ENCODE measurements at regions not wholly inside any gene's neighbourhood (a gene's known extent, or its start where the extent isn't known, plus 50 kb on each side); places are given as distances from the start of the nearest gene placed in this dataset.

- DNase-seq (ENCODE audit: low read depth) = no peak
Measured at GRCh38 chr12:76216585-76217472, 131.4 kb downstream of the BBS10 start.

DNA sequence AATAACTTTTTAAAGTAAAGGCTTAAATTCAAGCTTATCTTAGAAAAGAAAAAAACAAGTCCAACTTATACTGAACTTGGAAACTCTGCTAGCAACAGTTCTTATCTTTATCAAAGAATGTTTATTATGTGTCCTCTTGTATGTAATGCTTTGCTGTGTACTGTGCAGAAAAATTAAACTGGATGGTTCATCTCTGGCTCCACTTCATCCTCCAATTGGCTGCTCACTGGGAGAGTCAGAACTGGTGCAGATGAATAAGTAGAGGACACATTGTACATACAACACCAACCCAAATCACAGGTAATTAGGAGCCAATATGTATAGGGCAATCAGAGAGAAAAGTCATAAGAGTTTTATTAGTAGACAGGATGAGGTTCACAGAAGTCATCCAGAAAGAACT, 123.6 kb upstream of the NAP1L1 start:
- no peak for DNase-seq (ENCODE audit: low read depth)

DNA sequence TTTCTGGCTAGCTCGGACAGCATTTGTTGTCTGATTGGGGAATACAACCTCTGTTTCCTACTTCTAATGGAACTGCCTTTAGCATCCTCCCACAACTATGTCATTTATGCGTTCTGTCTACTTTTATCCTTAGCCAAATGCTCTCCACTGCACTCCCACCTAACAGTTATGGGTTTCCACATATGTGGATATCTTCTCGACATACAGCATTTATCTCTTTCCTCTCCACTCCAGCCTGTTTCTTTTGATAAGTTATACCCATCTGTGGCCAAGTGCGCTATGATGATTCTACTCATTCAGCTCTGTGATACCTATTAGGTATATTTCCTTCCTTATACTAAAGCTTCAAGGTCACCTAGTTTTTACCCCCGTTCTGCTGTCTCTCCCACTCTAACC, 122.2 kb upstream of the NAP1L1 start:
- DNase-seq (ENCODE audit: low read depth) = no peak

DNA sequence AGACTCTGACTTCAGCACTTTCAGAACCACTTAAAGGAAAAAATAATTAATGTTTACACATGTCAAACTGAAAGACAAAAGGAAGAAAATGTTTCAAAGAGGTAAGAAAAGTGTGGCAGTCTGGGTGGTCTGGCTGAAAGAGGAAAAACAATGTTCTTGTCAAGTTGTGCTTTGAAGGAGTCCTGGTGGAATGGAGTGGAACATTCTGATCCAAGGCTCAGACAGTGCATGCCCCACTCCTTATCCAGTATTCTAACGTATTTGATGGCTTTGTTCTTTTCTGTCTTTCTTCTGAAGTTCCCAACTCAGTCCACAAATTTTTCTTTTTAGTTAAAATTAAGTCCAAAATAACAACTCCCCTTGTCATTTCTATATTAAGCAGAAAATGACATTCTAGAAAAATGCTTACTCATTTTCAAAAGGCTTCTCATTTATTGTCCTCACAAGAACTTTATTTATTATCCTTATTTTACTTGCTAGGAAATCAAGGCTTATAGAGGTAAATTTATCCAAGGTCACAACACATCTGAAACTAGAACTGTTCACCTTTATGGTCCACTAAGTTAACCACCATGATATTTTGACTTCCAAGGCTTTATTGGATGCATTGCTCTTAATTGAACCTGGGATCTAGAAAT, 121.7 kb upstream of the NAP1L1 start:
- DNase-seq (ENCODE audit: low read depth) = no peak

DNA sequence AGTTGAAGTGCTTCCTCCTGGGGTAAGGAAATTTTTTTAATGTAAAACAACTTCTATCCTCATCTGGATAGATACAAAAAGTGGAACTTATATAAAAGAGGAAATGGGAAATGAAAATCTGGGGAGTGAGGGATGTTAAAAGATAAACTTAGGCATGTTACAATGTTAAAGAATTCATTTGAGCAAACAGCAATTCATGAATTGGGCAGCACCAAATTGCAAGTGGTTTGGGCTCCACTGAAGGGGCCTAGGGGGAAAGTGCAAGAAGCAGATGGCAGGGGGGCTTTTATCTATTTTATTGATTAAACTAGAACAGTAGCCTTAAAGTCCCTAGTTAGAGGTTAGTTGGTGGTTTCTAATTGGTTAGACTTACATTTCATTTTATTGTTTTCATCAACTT, 118.1 kb upstream of the NAP1L1 start:
- no peak for DNase-seq (ENCODE audit: low read depth)

GRCh38 chr12:76201758-76202157, 117.3 kb upstream of the NAP1L1 start:
- no peak for DNase-seq (ENCODE audit: low read depth)

GRCh38 chr12:76201316-76201715, 116.8 kb upstream of the NAP1L1 start:
- DNase-seq (ENCODE audit: low read depth) = no peak

DNA sequence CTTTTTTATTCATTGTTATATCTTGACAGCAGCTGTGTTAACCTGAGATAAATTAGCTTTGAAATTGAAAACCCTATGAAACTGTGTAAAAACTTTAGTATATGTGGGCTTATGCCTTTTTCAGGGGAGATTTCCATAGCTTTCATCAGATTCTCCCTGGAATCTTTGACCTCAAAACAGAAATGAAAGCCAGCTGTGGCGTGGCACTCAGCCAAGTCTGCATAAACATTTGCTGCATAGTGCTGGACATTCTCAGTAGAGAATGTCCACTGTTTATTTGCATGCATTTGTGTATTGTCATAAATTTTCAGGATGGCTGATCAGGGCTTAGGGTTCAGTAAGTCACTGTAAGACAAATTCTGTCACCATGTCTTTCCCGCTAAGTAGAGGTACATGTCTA, 115.3 kb upstream of the NAP1L1 start:
- peak; percentile 77 for DNase-seq (ENCODE audit: low read depth)

DNA sequence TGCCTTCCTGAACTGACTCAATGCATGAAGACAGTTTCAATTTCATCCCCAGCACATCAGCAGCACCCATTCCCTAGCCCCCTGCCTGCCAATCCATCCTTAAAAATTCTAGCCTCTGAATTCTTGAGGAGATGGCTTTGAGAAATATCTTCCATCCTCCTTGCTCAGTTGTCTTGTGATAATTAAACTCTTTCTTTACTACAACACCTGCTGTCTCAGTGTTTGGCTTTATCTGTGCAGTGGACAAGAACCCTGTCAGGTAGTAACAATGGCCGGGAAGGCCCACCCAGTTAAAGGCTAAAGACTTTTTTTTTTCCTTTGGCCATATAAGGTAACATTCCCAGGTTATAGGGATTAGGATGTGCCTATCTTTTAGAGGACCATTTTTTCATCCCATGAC, 114.4 kb upstream of the NAP1L1 start:
- no peak for DNase-seq (ENCODE audit: low read depth)

- DNase-seq (ENCODE audit: low read depth) = no peak
Measured at GRCh38 chr12:76197283-76197682, 112.8 kb upstream of the NAP1L1 start.

DNA sequence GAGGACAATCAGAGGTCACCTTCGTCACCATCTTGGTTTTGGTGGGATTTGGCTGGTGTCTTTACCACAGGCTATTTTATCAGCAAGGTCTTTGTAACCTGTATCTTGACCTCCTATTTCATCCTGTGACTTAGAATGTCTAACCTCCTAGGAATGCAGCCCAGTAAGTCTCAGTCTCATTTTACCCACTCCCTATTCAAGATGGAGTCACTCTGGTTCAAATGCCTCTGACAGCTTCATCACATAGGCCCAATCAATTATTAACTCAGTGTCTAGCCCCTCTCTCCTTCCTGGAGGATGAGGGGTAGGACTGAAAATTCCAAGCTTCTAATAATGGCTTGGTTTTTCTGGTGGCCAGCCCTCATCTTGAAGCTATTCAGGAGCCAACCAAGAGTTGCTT, 111.4 kb upstream of the NAP1L1 start:
- DNase-seq (ENCODE audit: low read depth) = no peak

- DNase-seq (ENCODE audit: low read depth) = no peak
Measured at GRCh38 chr12:76194724-76195123, 110.2 kb upstream of the NAP1L1 start.

GRCh38 chr12:76193961-76194360, 109.5 kb upstream of the NAP1L1 start:
- DNase-seq (ENCODE audit: low read depth) = no peak

- no peak for DNase-seq (ENCODE audit: low read depth)
Measured at GRCh38 chr12:76192416-76192815, 107.9 kb upstream of the NAP1L1 start.

GRCh38 chr12:76190299-76190698, 105.8 kb upstream of the NAP1L1 start:
- no peak for DNase-seq (ENCODE audit: low read depth)

GRCh38 chr12:76189851-76190250, 105.4 kb upstream of the NAP1L1 start:
- no peak for DNase-seq (ENCODE audit: low read depth)

DNA sequence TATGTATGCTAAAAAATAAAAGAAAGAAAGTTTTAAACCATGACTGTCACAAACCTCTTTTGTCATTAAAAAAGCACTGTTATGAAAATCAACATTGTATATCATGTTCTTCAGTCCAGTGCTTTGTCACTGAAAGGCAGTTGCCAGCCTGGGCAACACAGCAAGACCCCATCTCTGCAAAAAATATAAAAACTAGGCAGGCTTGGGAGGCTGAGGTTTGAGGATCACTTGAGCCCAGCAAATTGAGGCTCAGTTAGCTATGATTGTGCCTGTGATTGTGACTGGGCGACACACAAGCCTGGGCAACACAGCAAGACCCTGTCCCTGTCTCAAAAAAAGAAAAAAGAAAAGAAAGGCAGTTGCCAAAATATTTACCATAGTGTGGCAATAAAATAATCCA, 102.7 kb upstream of the NAP1L1 start:
- DNase-seq (ENCODE audit: low read depth) = no peak

DNA sequence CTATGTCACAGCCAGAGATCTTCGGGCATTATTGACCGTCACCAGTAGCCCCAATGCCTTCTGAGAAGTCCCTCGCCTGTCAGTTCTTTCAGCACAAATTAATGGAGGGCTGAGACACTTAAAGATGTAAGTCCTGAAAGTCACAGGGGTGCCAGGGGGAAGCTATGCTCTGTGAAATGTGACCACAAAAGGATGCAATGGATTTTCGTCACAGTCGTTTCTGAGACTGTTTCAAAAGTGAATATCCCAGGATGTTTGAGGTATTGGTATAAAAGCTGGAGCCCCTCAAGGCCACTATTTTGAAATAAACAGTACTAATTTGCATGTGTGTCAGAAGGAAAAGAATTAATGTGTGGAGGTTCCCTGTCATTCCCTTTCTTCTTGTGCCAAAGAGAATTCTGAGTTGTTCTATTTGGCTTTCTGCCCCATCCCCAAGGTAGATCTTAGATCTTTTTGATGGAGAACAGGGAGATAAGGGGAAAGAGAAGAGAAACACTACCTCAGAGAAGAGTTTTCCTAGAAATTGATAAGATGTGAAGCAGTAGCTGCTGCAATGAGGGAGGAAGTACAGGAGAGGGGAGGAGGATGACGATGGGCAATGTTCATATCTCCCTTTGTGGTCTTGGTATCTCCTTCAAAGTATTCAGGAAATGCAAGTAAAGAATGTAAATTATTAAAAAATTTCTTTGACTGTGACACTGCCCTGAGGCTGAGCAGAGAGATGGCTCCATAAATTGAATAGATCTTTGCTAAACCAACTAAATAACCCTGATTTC, 101.8 kb upstream of the NAP1L1 start:
- no peak for DNase-seq (ENCODE audit: low read depth)

DNA sequence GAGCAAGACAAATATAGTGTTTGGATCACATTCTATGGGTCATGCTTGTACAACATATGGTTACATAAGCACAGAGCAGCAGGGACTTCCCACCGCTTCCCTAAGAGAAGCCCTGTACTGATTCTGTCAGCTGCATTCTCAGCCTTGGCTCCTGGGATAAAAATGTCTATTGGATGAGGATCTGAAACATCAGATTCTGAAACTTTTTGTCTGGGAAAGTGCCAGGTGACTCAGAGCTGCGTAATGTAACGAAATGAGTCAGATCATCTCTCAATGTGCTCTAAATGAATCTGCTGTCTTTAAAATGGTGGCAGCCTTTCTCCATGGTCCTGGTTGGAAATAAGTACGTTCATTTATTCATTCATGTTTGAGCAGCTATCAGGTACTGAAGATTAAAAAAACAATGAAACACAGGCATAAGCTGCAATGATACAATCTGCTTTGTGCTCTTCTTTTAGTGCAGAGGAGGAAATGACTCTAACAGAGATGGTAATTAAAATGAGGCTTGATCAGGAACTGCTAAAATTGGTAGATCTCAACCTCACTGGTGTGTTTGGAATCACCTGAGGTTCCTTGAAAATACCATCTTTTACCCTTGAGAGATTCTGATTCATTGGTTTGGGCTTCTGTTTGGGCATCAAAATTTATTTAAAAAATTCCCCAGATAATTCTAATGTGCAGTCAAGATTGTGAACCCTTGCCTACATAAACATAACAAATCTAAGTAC, 99.1 kb upstream of the NAP1L1 start:
- DNase-seq (ENCODE audit: low read depth) = peak; percentile 99

- DNase-seq (ENCODE audit: low read depth) = no peak
Measured at GRCh38 chr12:76180401-76181277, 96.2 kb upstream of the NAP1L1 start.

- DNase-seq (ENCODE audit: low read depth) = no peak
Measured at GRCh38 chr12:76178452-76178851, 94.0 kb upstream of the NAP1L1 start.
